HUES6 (cell line): ENCODE measurements at regions not wholly inside any gene's neighbourhood (a gene's known extent, or its start where the extent isn't known, plus 50 kb on each side); places are given as distances from the start of the nearest gene placed in this dataset.
"Not testable (repeated sequence)": the region's sequence is repeated elsewhere in the genome, so short reads cannot be mapped to it uniquely, and the experiment has no call there.

Source experiments
- H3K27ac ChIP-seq: 2 replicates; pipeline ENCODE4 v1.7.0; 2013; ENCODE audit warnings: low read depth, mild to moderate bottlenecking, low read length, inconsistent platforms
- H3K27me3 ChIP-seq: 2 replicates; pipeline ENCODE4 v1.6.1; 2013; ENCODE audit warnings: low read length; ENCODE audit not compliant: control insufficient read depth, insufficient read depth
- H3K36me3 ChIP-seq: 2 replicates; pipeline ENCODE4 v1.6.1; 2013; ENCODE audit warnings: low read length; ENCODE audit not compliant: control insufficient read depth, insufficient read depth
- H3K4me1 ChIP-seq: 2 replicates; pipeline ENCODE4 v1.6.1; 2013; ENCODE audit warnings: low read length; ENCODE audit not compliant: control insufficient read depth, insufficient read depth
- H3K4me3 ChIP-seq: 2 replicates; pipeline ENCODE4 v1.5.1; 2013; ENCODE audit warnings: low read depth, low read length
- H3K9ac ChIP-seq: one replicate; pipeline ENCODE4 v1.6.1; 2013; ENCODE audit warnings: mild to moderate bottlenecking, low read length
- H3K9me3 ChIP-seq: 2 replicates; pipeline ENCODE4 v1.6.1; 2013; ENCODE audit warnings: low read depth, low read length; ENCODE audit not compliant: control insufficient read depth, insufficient read depth

DNA sequence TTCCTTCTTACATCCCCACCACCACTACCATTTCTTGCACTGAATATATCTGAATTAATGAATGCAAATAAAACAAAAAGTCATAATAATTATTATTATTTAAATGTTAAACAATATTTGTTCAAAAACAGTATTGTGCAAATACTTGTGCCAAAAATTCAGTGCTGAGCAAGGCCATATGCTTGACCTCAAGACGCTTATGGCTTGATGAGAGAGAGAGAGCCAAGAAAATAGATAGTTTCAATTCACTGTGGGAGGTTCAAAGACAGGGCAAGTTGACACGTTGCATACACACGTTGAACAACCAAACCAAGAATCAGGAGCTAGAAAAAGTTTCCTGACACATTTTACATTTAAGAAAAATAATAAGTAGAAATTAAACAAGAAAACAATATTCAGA, 1421.7 kb downstream of the KCNT2 start:
- Histone ChIP-seq H3K27me3 (no peaks in the 10 kb centered on the region), H3K4me1 (no peaks in the 10 kb centered on the region), H3K4me3 (no peak overlapping the region), H3K36me3 (no peaks in the 10 kb centered on the region), H3K27ac (no peak overlapping the region), H3K9me3 (no peaks in the 10 kb centered on the region), H3K9ac (no peak overlapping the region)

- Histone ChIP-seq H3K4me1 (no peaks in the 10 kb centered on the region), H3K9me3 (no peaks in the 10 kb centered on the region), H3K4me3 (no peak overlapping the region), H3K27ac (no peak overlapping the region), H3K36me3 (no peaks in the 10 kb centered on the region), H3K27me3 (no peaks in the 10 kb centered on the region), H3K9ac (no peak overlapping the region)
These were observed 1422.5 kb downstream of the KCNT2 start for GRCh38 chr1:195185736-195186135.

DNA sequence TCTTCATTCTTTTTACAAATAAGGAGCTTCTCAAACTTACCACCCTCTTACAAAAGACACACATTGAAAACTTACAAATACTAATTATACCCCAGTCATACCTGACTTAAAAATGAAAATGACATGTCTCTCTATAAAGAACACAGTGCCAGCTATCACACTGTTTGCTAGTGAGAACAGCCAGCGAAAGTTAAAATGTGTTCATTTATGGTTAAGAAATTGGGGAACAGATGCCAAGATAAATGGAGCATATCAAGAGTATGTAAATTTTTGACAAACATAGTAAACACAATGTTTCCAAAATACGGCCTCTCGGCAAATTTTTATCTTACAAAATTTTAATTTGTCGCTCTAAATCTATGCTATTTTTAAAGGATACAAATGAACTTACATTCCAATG, 1422.9 kb downstream of the KCNT2 start:
- no peaks in the 10 kb centered on the region for H3K27me3 ChIP-seq
- H3K4me3 ChIP-seq: no peak overlapping the region
- no peaks in the 10 kb centered on the region for H3K9me3 ChIP-seq

DNA sequence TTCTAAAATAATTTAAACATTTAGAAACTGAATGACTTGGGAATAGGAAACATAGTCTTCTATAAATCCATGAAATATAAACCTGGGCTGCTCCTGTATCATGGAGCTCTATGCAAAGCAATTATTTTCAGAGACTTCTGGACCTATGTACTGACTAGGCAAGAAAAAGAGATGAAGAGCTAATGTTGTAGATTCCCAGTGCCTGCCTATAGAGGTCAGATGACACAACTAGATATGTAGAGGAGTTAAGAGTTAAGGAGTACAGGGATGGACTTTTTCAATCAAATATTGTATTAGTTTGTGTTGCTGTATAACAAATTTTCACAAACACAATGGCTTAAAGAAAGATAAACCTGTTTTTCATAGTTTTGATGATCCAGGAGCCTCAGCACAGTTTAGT, 1434.5 kb downstream of the KCNT2 start:
- Histone ChIP-seq H3K27me3 (no peaks in the 10 kb centered on the region), H3K4me1 (no peaks in the 10 kb centered on the region), H3K4me3 (no peak overlapping the region), H3K36me3 (no peaks in the 10 kb centered on the region), H3K9ac (no peak overlapping the region), H3K9me3 (no peaks in the 10 kb centered on the region), H3K27ac (no peak overlapping the region)

More for the DNA sequence above, 1422.9 kb downstream of the KCNT2 start:
- H3K9ac ChIP-seq: no peak overlapping the region
- no peaks in the 10 kb centered on the region for H3K4me1 ChIP-seq
- H3K27ac ChIP-seq: no peak overlapping the region
- H3K36me3 ChIP-seq: no peaks in the 10 kb centered on the region

DNA sequence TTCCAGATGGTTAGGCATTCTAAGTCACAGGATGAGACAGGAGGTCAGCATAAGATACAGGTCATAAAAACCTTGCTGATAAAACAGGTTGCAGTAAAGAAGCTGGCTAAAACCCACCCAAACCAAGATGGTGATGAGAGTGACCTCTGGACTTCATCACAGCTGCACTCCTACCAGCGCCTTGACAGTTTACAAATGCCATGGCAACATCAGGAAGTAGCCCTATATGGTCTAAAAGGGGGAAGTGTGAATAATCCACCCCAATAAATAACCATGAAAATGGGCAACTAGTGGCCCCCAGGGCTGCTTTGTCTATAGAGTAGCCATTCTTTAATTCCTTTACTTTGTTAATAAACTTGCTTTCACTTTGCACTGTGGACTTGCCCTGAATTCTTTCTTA, 1448.4 kb downstream of the KCNT2 start:
- H3K27ac ChIP-seq, H3K36me3 ChIP-seq, H3K27me3 ChIP-seq, H3K9ac ChIP-seq, H3K4me3 ChIP-seq, H3K9me3 ChIP-seq: not testable (repeated sequence)
- peaks cover 12% of the 10 kb centered on the region for H3K4me1 ChIP-seq

DNA sequence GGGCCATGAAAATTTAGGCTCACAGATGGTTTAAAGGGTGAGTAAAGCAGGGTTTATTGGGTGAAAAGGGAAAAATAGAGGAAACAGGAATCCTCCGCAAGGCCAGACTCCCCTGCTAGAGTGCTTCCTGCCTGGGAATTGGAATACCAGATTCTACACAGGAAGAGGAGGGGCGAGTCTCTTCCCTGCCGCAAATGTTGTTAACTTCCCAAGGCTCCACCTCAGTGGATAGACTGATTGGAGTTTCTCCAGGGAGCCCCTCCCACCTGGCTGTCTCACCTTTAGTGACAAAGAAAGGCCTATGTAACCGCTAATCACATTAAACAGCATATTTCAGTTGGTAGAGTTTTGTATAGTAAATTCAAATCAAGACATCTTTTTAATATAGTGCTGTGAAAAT, 1450.1 kb downstream of the KCNT2 start:
- no peaks in the 10 kb centered on the region for H3K27me3 ChIP-seq
- peaks cover 12% of the 10 kb centered on the region for H3K4me1 ChIP-seq
- no peak overlapping the region for H3K27ac ChIP-seq
- H3K9ac ChIP-seq: no peak overlapping the region
- no peaks in the 10 kb centered on the region for H3K9me3 ChIP-seq
- no peaks in the 10 kb centered on the region for H3K36me3 ChIP-seq
- no peak overlapping the region for H3K4me3 ChIP-seq

- Histone ChIP-seq H3K4me1 (no peaks in the 10 kb centered on the region), H3K36me3 (no peaks in the 10 kb centered on the region), H3K9ac (no peak overlapping the region), H3K27me3 (no peaks in the 10 kb centered on the region), H3K4me3 (no peak overlapping the region), H3K9me3 (no peaks in the 10 kb centered on the region), H3K27ac (no peak overlapping the region)
These were observed 1455.1 kb downstream of the KCNT2 start for GRCh38 chr1:195153107-195153506.

GRCh38 chr1:195150768-195151167, 1457.5 kb downstream of the KCNT2 start:
- no peaks in the 10 kb centered on the region for H3K9me3 ChIP-seq
- no peaks in the 10 kb centered on the region for H3K27me3 ChIP-seq
- H3K36me3 ChIP-seq: no peaks in the 10 kb centered on the region
- H3K4me3 ChIP-seq: no peak overlapping the region
- no peak overlapping the region for H3K27ac ChIP-seq
- H3K9ac ChIP-seq: no peak overlapping the region
- no peaks in the 10 kb centered on the region for H3K4me1 ChIP-seq

DNA sequence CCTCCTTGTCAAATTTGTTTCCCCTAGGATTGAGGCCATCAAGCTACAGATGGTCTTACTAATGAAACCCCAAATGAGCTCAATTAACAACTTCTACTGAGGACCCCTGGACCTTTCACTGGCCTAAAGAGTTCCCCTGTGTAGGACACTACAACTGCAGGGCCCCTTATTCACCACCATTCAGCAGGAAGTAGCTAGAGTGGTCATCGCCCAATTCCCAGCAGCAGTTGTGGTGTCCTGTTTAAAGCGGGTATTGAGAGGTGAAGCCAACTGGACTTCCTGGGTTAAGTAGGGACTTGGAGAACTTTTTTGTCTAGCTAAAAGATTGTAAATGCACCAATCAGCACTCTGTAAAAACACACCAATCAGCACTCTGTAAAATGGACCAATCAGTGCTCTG, 1466.9 kb downstream of the KCNT2 start:
- Histone ChIP-seq H3K4me1 (no peaks in the 10 kb centered on the region), H3K27ac (no peak overlapping the region), H3K9ac (no peak overlapping the region), H3K9me3 (peaks cover 12% of the 10 kb centered on the region), H3K36me3 (no peaks in the 10 kb centered on the region), H3K4me3 (no peak overlapping the region), H3K27me3 (no peaks in the 10 kb centered on the region)

DNA sequence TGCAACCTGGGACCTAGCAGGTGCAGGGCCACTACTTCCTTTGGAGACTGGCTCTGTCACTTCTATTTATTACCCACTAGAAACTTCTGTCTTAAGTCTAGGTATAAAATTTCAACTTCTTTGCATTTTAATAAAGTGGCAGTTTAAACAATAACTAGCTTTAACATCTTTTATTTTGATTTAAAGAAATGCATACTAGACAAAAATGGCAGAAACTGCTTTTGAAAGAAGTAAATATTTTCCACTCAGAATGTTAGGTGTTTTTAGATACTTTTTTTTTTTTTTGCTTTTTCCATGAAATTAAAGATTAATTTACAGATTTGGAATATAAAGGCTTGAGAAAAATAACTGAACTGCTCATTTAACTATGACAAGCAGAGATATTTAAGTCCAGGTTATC, 1477.6 kb downstream of the KCNT2 start:
- Histone ChIP-seq H3K27me3 (no peaks in the 10 kb centered on the region), H3K27ac (no peak overlapping the region), H3K4me3 (no peak overlapping the region), H3K4me1 (no peaks in the 10 kb centered on the region), H3K9ac (no peak overlapping the region), H3K36me3 (no peaks in the 10 kb centered on the region), H3K9me3 (0 out of 2 replicates have a peak, but pooled peaks cover 3% of the 10 kb centered on the region)

DNA sequence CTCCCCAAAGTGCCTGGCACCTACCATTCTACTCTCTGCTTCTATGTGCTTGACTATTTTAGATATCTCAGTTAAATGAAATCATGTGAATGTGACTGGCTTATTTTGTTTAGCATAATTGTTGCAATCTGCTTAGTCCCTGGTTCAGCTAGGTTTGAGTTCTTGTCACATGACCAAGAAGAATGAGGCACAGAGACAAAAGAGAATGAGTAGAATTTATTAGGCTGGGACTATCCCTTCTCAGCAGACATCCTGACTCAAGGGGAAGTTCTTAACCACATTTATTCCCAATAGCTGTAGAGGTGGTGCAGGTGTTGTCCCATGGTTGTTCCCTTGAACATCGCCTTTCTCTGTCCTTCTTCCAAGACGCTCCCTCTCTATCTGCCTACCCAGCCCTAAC, 1485.7 kb downstream of the KCNT2 start:
- Histone ChIP-seq H3K9me3 (no peaks in the 10 kb centered on the region), H3K9ac (no peak overlapping the region), H3K27ac (no peak overlapping the region), H3K36me3 (no peaks in the 10 kb centered on the region), H3K27me3 (no peaks in the 10 kb centered on the region), H3K4me1 (no peaks in the 10 kb centered on the region), H3K4me3 (no peak overlapping the region)

DNA sequence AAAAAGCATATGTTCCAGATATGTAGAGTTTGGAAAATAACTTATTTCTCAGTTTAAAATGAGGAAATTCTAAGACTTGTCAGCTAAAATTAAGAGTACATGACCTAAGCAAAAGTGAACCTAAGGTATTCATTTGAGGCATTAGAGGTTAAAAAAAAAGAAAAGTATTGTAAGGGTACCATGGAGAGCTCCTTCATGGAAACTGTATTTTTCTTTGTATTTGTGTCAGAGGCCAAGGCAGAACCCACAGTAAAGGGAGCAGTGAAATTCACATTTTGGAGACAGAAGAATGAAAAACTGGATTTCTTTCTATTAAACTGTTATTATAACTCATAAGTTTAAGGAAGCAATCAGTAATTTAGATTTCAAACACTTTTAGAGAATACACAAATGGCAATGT, 1494.8 kb downstream of the KCNT2 start:
- no peaks in the 10 kb centered on the region for H3K9me3 ChIP-seq
- no peaks in the 10 kb centered on the region for H3K36me3 ChIP-seq
- H3K4me1 ChIP-seq: no peaks in the 10 kb centered on the region
- no peak overlapping the region for H3K9ac ChIP-seq
- H3K27me3 ChIP-seq: no peaks in the 10 kb centered on the region
- H3K27ac ChIP-seq: no peak overlapping the region
- no peak overlapping the region for H3K4me3 ChIP-seq
